Activated T-helper 17 cell treated with anti-CD3 and anti-CD28 coated beads, Interleukin-2, amount 50 U/mL, for 72 hours (primary cell): ENCODE measurements at regions not wholly inside any gene's neighbourhood (a gene's known extent, or its start where the extent isn't known, plus 50 kb on each side); places are given as distances from the start of the nearest gene placed in this dataset.

Source experiments
- ATAC-seq: fragments of 150-1000 bp; cut with Tn5 transposase; replicated peaks from 2 replicates; pipeline ENCODE4 v1.10.0; 2021; ENCODE audit warnings: mild to moderate bottlenecking, moderate library complexity
- H3K27ac Mint-ChIP-seq: one replicate; pipeline ENCODE4 v1.8.0; 2022; ENCODE audit warnings: mixed read lengths
- H3K27me3 Mint-ChIP-seq: one replicate; pipeline ENCODE4 v1.8.0; 2022; ENCODE audit warnings: mixed read lengths
- H3K36me3 Mint-ChIP-seq: one replicate; pipeline ENCODE4 v1.8.0; 2022; ENCODE audit warnings: low read depth, mild to moderate bottlenecking, mixed read lengths
- H3K4me1 Mint-ChIP-seq: one replicate; pipeline ENCODE4 v1.8.0; 2022; ENCODE audit warnings: mixed read lengths
- H3K4me3 Mint-ChIP-seq: one replicate; pipeline ENCODE4 v1.8.0; 2022; ENCODE audit warnings: mild to moderate bottlenecking, mixed read lengths
- H3K9me3 Mint-ChIP-seq: one replicate; pipeline ENCODE4 v1.8.0; 2022; ENCODE audit warnings: mixed read lengths

DNA sequence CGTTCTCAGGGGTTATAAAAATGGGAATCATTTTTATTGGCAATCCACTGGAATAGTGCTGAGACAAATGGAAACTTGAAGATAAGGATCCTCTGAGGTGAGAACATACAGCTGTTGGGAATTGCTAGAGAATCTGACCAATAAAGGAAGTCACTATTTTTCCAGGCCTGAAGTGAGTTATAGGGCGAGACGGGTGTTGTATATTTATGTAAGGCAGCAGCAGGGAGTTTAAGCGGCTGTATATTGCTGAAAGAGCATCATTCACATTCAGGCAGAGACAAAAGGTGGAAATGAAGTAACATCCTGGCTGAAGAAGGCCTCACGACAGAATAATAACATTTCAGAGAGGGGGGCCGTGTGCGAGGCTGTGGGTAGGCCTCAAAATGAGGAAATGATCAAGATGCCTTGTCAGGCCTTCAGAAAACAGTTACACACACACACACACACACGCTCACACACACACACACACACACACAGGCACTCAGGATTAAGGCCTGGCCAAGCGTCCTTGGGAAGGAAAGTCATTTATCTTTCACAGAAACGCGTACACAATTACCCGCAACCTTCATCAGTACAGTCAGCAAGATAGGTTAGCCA is 964.9 kb upstream of the NR2F2 start:
- ATAC-seq, result no peak
- H3K36me3 Mint-ChIP-seq, result no peaks in the 10 kb centered on the region

DNA sequence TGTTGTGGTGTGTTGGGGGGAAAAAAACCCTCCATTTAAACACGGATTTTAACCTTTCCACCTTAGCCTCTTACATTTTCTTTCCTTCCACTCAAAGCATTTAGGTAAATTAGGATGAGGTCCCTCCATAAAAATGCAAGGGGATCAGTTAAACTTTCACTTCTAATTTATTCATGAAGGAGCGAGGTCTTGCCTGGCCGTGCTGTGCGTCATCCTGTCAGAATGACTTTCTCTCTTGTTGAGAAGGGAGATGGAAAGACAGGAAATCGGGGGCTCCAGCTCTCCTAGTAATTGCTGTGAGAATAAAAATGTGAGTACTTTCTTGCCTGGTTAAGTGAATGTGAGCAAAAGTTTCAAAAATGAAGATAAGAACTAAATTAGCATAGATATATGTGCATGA is 962.3 kb upstream of the NR2F2 start:
- no peak for ATAC-seq
- Mint-ChIP-seq H3K27me3 (peaks cover 4% of the 10 kb centered on the region), H3K9me3 (no peaks in the 10 kb centered on the region), H3K4me1 (no peaks in the 10 kb centered on the region), H3K36me3 (no peaks in the 10 kb centered on the region), H3K4me3 (no peak overlapping the region), H3K27ac (no peak overlapping the region)

More for the DNA sequence above, 964.9 kb upstream of the NR2F2 start:
- Mint-ChIP-seq H3K4me3 (no peak overlapping the region), H3K9me3 (peaks cover 10% of the 10 kb centered on the region), H3K27me3 (peaks cover 4% of the 10 kb centered on the region), H3K4me1 (no peaks in the 10 kb centered on the region), H3K27ac (no peak overlapping the region)

DNA sequence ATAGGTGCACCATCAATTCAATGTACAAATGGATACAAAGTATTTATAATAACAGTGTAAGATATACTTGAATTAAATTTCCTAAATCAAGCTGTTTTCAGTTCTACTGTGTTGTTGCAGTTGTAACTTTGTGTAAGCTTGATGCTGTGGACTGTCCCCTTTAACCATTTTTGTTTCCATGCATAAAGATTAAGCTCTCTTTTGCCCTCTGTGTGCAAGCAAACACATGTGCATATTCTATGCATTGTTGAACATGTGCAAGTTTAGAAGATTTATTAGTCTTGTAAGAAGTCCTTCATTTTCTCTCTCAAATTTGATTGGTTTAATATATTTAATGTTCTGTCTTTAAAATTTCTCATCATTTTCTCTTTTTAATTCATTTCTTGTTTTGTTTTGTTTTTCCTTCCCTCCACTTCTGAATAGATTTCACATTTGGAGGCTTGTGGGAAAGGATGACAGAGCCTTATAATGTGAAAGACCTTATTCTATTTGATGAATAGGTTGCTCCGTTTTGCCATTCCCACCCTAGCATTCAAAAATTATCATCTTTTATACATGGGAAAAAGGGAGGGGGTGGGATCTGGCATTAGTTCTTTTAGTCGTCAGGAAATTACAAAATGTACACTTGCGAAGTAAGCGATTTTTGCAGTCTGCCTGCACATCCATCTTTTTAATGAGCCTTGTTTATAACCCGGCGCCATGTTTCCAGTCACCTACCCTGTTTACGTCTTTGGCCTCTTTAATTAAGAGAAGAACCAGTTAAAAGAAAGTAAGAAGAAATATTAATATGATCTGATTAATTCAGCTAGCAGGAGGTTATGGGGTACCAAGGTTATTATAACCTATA is 961.5 kb upstream of the NR2F2 start:
- Mint-ChIP-seq H3K27ac (no peak overlapping the region), H3K4me3 (no peak overlapping the region), H3K36me3 (no peaks in the 10 kb centered on the region), H3K27me3 (peaks cover 4% of the 10 kb centered on the region), H3K9me3 (no peaks in the 10 kb centered on the region), H3K4me1 (no peaks in the 10 kb centered on the region)
- ATAC-seq, result no peak

DNA sequence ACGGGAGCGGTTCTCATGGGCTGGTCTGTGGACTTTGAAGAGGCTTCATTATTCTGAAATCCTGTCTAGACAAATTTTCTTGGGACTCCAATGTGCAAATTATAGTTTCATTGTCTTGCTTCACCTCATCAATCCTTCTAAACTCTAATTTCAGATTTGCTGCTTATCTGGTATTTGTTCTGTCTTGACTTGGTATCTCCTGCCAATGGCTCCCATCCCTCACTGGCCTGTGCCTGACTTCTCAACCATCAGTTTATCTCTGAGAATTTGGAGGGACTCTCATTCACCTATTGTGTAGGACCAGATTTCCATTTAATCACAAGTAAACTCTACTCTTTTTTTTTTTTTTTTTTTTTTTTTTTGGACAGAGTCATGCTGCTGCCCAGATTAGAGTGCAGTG is 960.2 kb upstream of the NR2F2 start:
- no peaks in the 10 kb centered on the region for H3K36me3 Mint-ChIP-seq
- H3K4me1 Mint-ChIP-seq, result no peaks in the 10 kb centered on the region
- ATAC-seq, result no peak
- H3K27ac Mint-ChIP-seq, result no peak overlapping the region
- H3K27me3 Mint-ChIP-seq, result peaks cover 3% of the 10 kb centered on the region
- H3K4me3 Mint-ChIP-seq, result no peak overlapping the region
- H3K9me3 Mint-ChIP-seq, result no peaks in the 10 kb centered on the region

DNA sequence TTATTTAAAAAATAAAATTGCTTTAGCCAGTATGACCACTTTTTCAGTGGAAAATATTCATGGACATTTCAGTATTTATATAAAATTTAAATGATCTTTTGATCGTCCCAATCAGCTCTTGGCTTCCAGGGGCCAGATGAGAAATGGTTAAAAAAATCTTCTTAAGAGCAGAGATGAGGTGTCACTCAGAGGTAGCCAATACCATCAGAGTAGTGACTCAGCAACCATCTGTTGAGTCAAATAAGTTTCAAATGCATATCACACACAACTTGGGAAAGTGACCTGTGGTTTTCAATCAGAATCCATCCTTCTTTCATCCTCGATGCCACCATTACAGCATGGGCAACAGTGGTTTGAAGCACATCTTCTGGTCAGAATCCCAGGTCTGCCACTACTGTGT is 958.8 kb upstream of the NR2F2 start:
- H3K4me3 Mint-ChIP-seq, result no peak overlapping the region

DNA sequence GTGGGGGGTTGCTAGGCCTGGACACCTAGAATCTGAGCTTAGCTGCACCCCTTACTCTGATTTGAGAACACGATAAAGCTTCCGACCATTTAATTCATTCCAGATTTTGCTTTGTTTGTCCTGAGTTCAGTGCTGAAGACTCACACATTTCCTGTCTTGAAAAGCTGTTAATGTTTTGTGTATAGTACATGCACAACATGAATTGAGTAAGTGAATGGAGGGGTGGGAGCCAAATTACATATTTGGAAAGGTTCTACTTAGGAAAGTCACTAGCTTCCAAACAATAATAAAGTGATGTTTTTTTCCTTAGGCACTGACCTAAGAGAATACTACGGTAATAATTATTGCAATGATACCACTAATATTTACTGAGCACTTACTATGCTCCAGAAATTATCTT is 955.2 kb upstream of the NR2F2 start:
- ATAC-seq, result no peak
- H3K27ac Mint-ChIP-seq, result no peak overlapping the region
- H3K27me3 Mint-ChIP-seq, result peaks cover 3% of the 10 kb centered on the region
- no peaks in the 10 kb centered on the region for H3K36me3 Mint-ChIP-seq
- no peaks in the 10 kb centered on the region for H3K9me3 Mint-ChIP-seq
- no peaks in the 10 kb centered on the region for H3K4me1 Mint-ChIP-seq
- no peak overlapping the region for H3K4me3 Mint-ChIP-seq

More for the DNA sequence above, 958.8 kb upstream of the NR2F2 start:
- ATAC-seq, result no peak
- H3K27me3 Mint-ChIP-seq, result no peaks in the 10 kb centered on the region
- no peaks in the 10 kb centered on the region for H3K36me3 Mint-ChIP-seq
- no peaks in the 10 kb centered on the region for H3K9me3 Mint-ChIP-seq
- no peak overlapping the region for H3K27ac Mint-ChIP-seq
- H3K4me1 Mint-ChIP-seq, result no peaks in the 10 kb centered on the region

DNA sequence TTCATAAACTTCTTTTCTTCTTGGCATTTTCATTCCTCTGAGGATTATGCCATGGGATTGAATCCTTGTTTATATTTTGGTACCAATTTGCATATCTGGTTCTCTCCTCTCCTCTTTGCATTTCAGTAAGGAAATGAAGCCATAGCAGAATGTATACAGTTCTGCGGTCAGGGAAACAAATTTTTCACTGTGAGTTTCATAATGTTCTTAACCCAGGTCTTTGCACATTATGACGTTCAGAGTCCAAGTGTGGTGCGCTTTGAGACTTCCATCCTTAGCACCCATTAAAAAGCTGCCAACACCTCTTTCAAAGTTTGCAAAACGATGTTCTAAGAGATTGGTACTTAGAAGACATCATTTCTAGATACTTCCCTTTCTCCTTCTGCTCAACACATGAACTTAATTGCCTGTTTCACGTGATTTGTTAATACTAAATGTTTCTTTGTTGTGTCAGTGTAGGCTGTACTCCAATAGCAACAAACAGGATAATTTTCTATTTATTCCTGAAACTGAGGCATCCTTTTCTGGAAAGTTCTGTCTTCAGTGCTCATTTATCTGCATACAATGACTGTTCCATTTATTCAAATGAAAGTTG is 953.1 kb upstream of the NR2F2 start:
- ATAC-seq, result no peak
- Mint-ChIP-seq H3K36me3 (no peaks in the 10 kb centered on the region), H3K27me3 (peaks cover 3% of the 10 kb centered on the region), H3K4me3 (no peak overlapping the region), H3K27ac (no peak overlapping the region), H3K4me1 (no peaks in the 10 kb centered on the region), H3K9me3 (no peaks in the 10 kb centered on the region)

DNA sequence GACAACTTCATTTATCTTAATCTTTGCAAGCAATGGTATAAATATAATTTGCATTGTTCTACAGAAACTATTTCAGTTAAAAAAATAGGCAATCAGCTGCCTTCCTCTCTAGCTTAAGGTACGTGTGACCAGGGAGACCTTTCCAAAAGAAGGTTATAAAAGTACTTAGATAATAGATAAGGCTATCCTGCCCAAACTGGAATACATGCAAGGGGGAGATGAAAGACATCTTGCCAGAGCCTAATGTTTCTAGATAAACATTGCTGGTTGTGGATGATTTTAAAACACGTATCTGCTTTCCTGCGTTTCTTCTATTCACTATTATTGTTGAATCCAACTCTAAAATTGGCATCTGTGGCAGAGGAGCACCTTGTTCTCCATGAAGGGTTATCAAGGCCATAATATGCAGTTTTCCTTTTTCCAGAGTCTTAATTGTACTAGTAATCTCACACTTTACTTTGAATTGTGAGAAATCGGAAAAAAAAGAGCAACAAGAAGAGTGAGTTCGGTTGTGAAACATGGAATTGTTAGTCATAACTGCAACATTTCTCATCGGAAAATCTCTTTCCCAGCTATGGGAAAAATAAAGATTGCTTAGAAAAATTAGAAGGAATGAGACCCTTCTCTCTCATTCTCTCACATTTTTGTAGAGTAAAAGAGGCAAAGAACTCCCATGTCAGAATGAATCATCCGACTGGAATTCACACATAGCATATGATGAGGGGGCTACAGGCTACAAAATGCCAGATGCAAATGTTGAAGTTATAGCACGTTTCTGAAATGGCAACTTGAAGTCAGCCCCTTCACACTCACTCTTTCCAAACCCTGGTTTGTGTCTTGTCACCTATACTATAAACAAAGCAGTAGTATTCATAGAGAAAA is 936.1 kb upstream of the NR2F2 start:
- H3K27ac Mint-ChIP-seq, result no peak overlapping the region
- ATAC-seq, result no peak
- peaks cover 9% of the 10 kb centered on the region for H3K9me3 Mint-ChIP-seq
- H3K4me3 Mint-ChIP-seq, result no peak overlapping the region
- H3K36me3 Mint-ChIP-seq, result no peaks in the 10 kb centered on the region
- H3K4me1 Mint-ChIP-seq, result no peaks in the 10 kb centered on the region
- peaks cover 8% of the 10 kb centered on the region for H3K27me3 Mint-ChIP-seq

DNA sequence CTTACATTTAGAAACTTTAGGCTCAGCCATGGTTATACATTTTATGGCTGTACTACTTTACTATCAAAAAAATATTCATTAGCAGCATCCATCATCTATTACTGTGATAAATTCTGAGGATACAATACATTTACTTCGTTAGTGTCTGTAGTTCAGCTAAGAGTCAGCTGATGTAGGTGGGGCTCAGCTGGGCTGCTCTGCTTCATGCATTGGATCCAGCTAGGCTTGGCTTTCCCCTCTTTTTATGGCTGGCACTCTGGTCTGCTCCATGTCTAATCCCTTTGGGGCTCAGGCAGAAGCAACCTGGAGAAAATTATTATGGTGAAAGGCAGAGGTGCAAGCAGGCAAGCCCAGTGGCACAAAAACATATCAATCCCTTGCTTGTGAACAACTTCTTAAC is 930.1 kb upstream of the NR2F2 start:
- no peaks in the 10 kb centered on the region for H3K9me3 Mint-ChIP-seq
- H3K27ac Mint-ChIP-seq, result no peak overlapping the region
- H3K36me3 Mint-ChIP-seq, result no peaks in the 10 kb centered on the region
- H3K4me3 Mint-ChIP-seq, result no peak overlapping the region
- H3K4me1 Mint-ChIP-seq, result no peaks in the 10 kb centered on the region
- H3K27me3 Mint-ChIP-seq, result peaks cover 5% of the 10 kb centered on the region
- no peak for ATAC-seq

DNA sequence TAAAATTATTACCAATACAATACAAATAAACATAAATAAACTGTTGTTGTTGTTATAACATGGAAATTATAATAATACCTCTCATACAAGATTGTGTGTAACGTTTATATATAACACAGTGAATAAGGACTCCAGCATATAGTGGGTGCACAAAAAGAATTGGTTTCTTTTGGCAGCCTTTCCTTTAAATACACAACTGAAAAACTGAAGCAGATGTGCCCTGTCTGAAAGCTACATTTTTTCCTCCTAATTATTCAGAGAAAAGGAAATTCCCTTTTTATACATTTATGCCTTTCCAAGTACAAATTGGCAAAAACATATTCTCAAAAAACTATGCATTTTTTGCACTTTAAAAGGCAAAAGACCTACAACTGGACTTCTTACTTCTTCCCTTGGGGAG is 928.9 kb upstream of the NR2F2 start:
- H3K4me1 Mint-ChIP-seq, result no peaks in the 10 kb centered on the region
- peaks cover 3% of the 10 kb centered on the region for H3K9me3 Mint-ChIP-seq
- no peak overlapping the region for H3K27ac Mint-ChIP-seq
- H3K27me3 Mint-ChIP-seq, result peaks cover 5% of the 10 kb centered on the region
- ATAC-seq, result no peak
- H3K36me3 Mint-ChIP-seq, result no peaks in the 10 kb centered on the region
- no peak overlapping the region for H3K4me3 Mint-ChIP-seq

DNA sequence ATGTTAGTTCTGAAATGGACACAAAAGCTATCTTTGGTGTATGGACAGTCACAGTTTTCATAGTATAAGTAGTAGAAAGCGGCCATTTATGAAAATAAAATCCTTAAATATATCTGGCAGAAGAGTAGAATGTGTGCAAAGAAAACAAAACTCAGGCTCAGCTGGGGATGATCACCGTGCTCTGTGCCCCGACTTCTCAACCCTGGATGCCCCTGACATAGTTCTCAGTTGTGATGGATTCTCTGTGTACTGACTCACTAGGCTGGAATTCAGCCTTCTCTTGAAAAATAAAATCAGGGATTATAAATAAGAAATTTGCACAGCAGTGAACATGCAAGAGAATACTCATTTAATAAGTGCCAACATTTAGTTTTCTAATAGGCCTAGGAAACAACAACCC is 925.1 kb upstream of the NR2F2 start:
- Mint-ChIP-seq H3K4me3 (no peak overlapping the region), H3K27ac (no peak overlapping the region), H3K27me3 (no peaks in the 10 kb centered on the region), H3K4me1 (no peaks in the 10 kb centered on the region), H3K36me3 (no peaks in the 10 kb centered on the region), H3K9me3 (peaks cover 3% of the 10 kb centered on the region)
- no peak for ATAC-seq

DNA sequence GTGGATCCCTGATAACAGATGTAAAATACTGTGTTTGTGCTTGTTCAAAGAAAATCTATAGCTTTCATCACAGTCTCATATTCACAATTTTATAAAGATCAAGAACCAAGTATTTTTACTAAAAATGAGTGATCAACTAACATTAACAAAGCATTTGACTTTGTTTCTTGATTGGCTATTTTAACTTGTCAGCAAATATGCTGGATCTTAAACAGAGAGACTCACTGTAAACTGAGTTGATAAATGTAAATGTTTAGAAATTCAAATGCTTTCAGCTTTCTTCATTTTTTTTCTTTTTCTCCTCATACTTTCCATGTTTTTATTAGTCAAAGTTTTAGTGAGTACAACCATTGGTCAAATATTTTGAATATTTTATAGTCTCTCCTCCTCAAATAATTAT is 923.0 kb upstream of the NR2F2 start:
- H3K27ac Mint-ChIP-seq, result no peak overlapping the region
- no peak overlapping the region for H3K4me3 Mint-ChIP-seq
- H3K9me3 Mint-ChIP-seq, result peaks cover 6% of the 10 kb centered on the region
- no peaks in the 10 kb centered on the region for H3K27me3 Mint-ChIP-seq
- ATAC-seq, result no peak
- H3K4me1 Mint-ChIP-seq, result no peaks in the 10 kb centered on the region
- H3K36me3 Mint-ChIP-seq, result no peaks in the 10 kb centered on the region

DNA sequence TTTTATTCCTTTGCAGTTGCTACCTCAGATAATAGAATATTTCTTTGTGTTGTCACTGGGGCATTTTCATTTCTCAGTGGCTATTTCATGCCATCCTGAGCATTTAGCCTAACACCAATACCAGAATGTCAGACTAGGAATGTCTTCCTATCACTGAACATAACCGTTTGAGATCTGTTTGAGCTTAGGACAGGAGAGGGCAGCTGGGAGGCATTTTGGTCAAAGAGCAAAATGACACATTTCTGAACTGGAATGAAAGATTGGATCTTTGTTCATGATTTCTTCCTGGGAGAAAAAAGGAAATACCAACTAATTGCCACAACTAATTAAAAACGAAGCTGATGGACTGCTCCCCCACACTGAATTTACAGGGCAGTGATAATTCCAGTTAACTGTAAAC is 921.3 kb upstream of the NR2F2 start:
- Mint-ChIP-seq H3K27ac (no peak overlapping the region), H3K9me3 (peaks cover 6% of the 10 kb centered on the region), H3K27me3 (no peaks in the 10 kb centered on the region), H3K36me3 (no peaks in the 10 kb centered on the region), H3K4me1 (no peaks in the 10 kb centered on the region), H3K4me3 (no peak overlapping the region)
- ATAC-seq, result no peak

DNA sequence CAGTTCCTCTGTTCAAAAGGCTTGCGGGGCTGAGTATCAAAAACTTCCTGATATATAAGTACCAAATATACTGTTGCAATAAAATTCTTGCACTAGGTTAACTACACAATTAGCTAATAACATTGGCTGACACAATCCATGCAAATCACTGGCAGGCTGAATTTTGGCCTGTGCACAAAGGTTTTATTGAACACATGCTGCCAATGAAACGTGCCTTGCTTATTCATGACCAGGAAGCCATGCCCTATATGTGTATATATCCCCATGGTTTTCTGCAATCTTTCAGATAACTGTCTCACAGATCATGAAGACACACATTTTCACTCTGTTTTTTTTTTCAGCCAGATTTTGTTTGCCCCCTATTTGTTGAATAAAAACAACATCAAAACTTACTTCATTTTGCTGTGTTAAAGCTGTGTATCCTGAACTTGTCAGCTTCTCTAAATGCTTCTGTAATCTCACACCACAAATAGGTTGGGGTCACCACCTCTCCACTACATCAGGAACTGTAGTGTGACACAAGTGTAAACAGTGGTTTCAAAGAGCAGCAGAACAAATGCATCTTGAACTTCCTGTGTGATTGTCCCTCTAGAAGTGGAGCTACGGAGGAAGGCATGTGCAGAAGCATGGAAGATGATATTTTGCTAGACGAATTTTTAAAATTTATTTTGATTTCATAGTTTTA is 920.7 kb upstream of the NR2F2 start:
- no peaks in the 10 kb centered on the region for H3K27me3 Mint-ChIP-seq
- H3K27ac Mint-ChIP-seq, result no peak overlapping the region
- peaks cover 6% of the 10 kb centered on the region for H3K9me3 Mint-ChIP-seq
- no peak for ATAC-seq
- H3K4me3 Mint-ChIP-seq, result no peak overlapping the region
- H3K4me1 Mint-ChIP-seq, result no peaks in the 10 kb centered on the region
- no peaks in the 10 kb centered on the region for H3K36me3 Mint-ChIP-seq
